DOHH2 (cell line): ENCODE measurements at regions not wholly inside any gene's neighbourhood (a gene's known extent, or its start where the extent isn't known, plus 50 kb on each side); places are given as distances from the start of the nearest gene placed in this dataset.

Experiments used
- EZH2phosphoT487 ChIP-seq: fragments of 200-600 bp; sonication (generic); IDR thresholded peaks from 2 replicates; pipeline ENCODE4 v1.6.1; 2017; ENCODE audit warnings: borderline replicate concordance, mild to moderate bottlenecking, antibody characterized with exemption, low read length, moderate library complexity, mixed read lengths
- TF ChIP-seq, protein P1 (sequence below): fragments of 200-600 bp; sonication (generic); IDR thresholded peaks from one replicate; pipeline ENCODE4 v1.5.1; 2014; ENCODE audit warnings: antibody characterized with exemption, mild to moderate bottlenecking, low read depth, low read length; ENCODE audit not compliant: poor library complexity, severe bottlenecking

GRCh38 chr2:41482659-41483058 is 565.2 kb upstream of the PKDCC start:
- TF ChIP-seq, protein P1, sequence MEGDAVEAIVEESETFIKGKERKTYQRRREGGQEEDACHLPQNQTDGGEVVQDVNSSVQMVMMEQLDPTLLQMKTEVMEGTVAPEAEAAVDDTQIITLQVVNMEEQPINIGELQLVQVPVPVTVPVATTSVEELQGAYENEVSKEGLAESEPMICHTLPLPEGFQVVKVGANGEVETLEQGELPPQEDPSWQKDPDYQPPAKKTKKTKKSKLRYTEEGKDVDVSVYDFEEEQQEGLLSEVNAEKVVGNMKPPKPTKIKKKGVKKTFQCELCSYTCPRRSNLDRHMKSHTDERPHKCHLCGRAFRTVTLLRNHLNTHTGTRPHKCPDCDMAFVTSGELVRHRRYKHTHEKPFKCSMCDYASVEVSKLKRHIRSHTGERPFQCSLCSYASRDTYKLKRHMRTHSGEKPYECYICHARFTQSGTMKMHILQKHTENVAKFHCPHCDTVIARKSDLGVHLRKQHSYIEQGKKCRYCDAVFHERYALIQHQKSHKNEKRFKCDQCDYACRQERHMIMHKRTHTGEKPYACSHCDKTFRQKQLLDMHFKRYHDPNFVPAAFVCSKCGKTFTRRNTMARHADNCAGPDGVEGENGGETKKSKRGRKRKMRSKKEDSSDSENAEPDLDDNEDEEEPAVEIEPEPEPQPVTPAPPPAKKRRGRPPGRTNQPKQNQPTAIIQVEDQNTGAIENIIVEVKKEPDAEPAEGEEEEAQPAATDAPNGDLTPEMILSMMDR = no peak
- TF ChIP-seq EZH2phosphoT487 = no peak
